LNCaP clone FGC (cell line): ENCODE measurements at regions not wholly inside any gene's neighbourhood (a gene's known extent, or its start where the extent isn't known, plus 50 kb on each side); places are given as distances from the start of the nearest gene placed in this dataset.
"Not testable (repeated sequence)": the region's sequence is repeated elsewhere in the genome, so short reads cannot be mapped to it uniquely, and the experiment has no call there.

Source experiments
- DNase-seq: peaks from one replicate; pipeline ENCODE4 v3.0.0-alpha.2; 2011; ENCODE audit warnings: low read depth
- H3K4me3 ChIP-seq: 2 replicates; pipeline ENCODE4 v1.5.1; 2011; ENCODE audit warnings: mild to moderate bottlenecking, low read depth, low read length, control low read depth
- CTCF ChIP-seq: IDR thresholded peaks from 2 replicates; pipeline ENCODE4 v1.5.1; 2012; ENCODE audit warnings: mild to moderate bottlenecking; ENCODE audit not compliant: control insufficient read depth, insufficient read depth; ENCODE audit errors: extremely low read depth

DNA sequence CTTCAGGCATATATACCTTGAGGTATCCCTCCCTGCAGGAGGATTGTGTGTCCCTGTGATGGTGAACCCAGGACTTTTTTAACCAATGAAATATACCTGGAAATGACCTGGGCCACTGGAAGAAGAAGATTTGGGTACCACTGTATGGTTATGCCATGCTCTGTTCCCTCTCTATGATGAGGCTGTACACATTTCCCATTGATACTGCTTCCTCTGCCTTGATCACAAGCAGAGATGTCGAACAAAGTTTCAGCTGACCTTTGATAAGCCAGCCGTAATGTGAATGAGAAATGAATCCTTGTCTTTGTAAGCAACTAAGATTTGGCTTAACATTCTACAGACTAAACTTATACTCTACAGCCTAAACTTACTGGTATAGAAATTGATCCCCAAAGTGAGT lies 78.4 kb upstream of the SPOPL start:
- no peak for DNase-seq
- no peak overlapping the region for H3K4me3 ChIP-seq
- no peak for TF ChIP-seq CTCF

GRCh38 chr2:138423745-138424144 lies 77.8 kb upstream of the SPOPL start:
- no peak for TF ChIP-seq CTCF

DNA sequence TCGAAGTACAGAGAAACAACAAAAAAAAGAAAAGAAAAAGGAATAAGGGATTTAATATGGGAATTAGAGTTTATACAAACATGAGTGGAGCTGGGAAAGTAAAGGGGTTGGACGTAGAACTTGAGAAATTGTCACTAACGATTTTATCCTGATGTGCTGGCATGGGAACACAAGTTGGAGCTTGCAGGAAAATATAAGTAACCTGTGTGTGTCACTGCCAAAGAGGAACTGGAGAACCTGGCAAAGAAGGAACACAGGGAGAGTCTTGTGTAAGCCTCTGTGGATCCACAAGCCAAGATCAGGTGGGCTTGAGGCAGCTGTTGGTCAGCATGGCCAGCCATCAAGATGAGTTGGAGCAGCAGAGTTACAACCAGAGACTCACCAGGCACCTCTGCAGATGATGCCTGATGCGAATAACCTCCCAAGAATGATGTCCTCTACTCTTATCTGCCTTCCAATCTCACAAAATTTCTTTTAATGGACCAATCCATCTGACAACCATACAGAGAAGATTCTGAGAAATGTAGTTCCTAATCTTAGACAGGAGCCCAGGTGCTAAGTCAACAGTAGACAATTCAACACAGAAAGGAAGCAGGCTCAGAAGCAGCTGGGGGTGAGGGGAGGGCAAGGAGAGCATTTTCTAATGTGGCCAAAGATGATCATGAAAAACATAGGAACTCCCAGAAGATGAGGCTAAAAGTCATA lies 77.0 kb upstream of the SPOPL start:
- no peak for TF ChIP-seq CTCF
- no peak for DNase-seq
- H3K4me3 ChIP-seq = no peak overlapping the region

More at GRCh38 chr2:138423745-138424144, 77.8 kb upstream of the SPOPL start:
- no peak for DNase-seq
- H3K4me3 ChIP-seq = no peak overlapping the region

GRCh38 chr2:138426116-138426515 lies 75.5 kb upstream of the SPOPL start:
- not testable (repeated sequence) for DNase-seq, H3K4me3 ChIP-seq

DNA sequence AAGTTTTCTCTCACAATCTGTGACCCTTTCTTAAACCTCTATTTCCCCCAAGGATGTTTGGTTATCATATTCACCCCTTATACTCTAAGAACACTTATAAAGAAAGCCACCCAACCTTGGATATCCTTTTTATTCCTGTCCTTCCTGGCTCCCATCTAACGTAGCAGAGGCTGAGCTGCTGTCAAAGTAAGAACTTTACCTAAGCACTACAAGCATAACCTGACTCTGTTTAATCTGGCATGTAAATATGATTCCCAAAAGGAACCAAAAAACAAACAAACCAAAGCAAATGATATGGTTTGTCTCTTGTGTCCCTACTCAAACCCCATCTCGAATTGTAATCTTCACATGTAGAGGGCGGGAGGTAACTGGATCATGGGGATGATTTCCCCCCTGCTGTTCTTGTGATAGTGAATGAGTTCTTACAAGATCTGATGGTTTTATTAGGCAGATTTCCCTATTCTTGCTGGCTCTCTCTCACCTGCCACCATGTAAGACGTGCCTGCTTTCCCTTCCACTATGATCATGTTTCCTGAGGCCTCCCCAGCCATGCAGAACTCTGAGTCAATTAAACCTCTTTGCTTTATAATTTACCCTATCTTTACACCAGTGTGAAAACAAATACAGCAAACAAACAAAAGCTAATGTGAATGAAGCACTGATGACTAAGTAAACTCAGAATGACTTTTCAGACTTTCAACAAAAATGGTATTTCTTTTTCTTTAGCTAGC lies 72.7 kb upstream of the SPOPL start:
- no peak for TF ChIP-seq CTCF
- H3K4me3 ChIP-seq = no peak overlapping the region
- no peak for DNase-seq

GRCh38 chr2:138430181-138430580 lies 71.4 kb upstream of the SPOPL start:
- H3K4me3 ChIP-seq = no peak overlapping the region
- DNase-seq = no peak
- TF ChIP-seq CTCF = no peak

DNA sequence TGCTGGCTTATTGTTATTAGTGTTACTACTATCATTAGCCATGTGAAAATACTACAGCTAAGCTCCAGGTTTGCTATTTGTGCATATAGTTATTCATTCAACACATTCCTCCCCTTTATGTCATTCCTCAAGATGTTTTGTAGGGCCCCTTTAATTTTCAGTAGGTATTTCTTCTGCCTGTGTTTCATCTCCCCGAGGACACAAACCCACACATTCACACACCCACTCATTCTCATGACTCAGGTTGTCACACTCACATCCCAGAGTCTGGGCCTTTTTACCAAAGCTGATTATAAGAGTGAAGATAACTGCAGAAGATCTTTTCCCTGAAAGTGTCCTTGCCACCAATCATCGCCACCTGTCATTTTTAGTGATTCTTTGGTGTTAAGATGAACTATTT lies 68.6 kb upstream of the SPOPL start:
- no peak for DNase-seq
- TF ChIP-seq CTCF = no peak
- H3K4me3 ChIP-seq = no peak overlapping the region
